Progenitor cell of endocrine pancreas (in vitro differentiated cells): ENCODE measurements at regions not wholly inside any gene's neighbourhood (a gene's known extent, or its start where the extent isn't known, plus 50 kb on each side); places are given as distances from the start of the nearest gene placed in this dataset.

ENCODE experiments used
- DNase-seq: peaks from one replicate; pipeline ENCODE4 v3.0.0; 2021; ENCODE audit warnings: low spot score; ENCODE audit not compliant: unreplicated experiment
- H3K27ac Mint-ChIP-seq: 2 replicates; pipeline ENCODE4 v1.8.0; 2021; ENCODE audit warnings: mild to moderate bottlenecking, moderate library complexity, mixed read lengths
- H3K27me3 Mint-ChIP-seq: 2 replicates; pipeline ENCODE4 v1.8.0; 2021; ENCODE audit warnings: mixed read lengths
- H3K36me3 Mint-ChIP-seq: 2 replicates; pipeline ENCODE4 v1.8.0; 2022; ENCODE audit warnings: mixed read lengths; ENCODE audit not compliant: insufficient read depth
- H3K4me1 Mint-ChIP-seq: 2 replicates; pipeline ENCODE4 v1.8.0; 2021; ENCODE audit warnings: low read depth, mixed read lengths
- H3K4me3 Mint-ChIP-seq: 2 replicates; pipeline ENCODE4 v1.8.0; 2021; ENCODE audit warnings: low read depth, mild to moderate bottlenecking, moderate library complexity, mixed read lengths
- H3K9me3 Mint-ChIP-seq: 2 replicates; pipeline ENCODE4 v1.8.0; 2021; ENCODE audit warnings: low read depth, mixed read lengths
- TF ChIP-seq, protein P1 (sequence below): fragments of 200-600 bp; sonication (generic); IDR thresholded peaks from one replicate; pipeline ENCODE4 v1.5.0; 2021; ENCODE audit warnings: antibody characterized with exemption, mild to moderate bottlenecking; ENCODE audit not compliant: unreplicated experiment

DNA sequence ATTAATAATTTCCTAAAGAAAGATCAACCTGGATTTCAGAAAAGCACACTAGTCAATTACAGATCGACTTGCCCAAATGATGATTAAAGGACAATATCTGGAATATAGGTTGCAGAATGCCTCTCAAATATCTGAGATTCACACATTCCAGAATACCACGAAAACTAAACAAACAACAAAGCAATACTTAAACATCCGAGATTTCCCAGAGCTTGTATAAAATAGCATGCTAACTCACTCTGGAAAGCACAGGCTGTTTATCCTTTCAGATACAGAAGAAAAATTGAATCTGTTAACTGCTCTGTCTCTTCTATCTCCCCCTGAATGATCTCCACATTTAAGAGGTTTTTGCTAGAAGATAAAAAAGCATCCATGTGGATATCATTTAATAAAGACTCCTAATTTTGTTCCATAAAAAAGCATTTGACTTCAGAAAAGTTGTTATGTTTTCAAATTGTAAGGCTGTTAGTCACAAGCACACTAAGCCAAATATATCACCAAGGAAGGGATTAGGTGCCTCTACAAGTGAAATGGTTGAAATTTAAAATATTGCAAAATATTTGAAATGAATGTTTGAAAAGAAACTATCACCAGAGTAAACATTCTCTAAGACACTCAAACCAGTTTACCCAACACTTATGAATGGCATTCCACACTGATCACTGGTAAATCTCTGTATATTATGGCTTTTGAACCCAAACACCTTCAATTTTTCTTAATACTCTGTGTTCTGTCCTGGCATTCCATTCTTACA is 865.1 kb upstream of the ADAMTS5 start:
- Mint-ChIP-seq H3K4me3 (no peak overlapping the region), H3K27ac (no peak overlapping the region), H3K9me3 (peaks cover 3% of the 10 kb centered on the region), H3K27me3 (no peaks in the 10 kb centered on the region), H3K4me1 (no peaks in the 10 kb centered on the region), H3K36me3 (no peaks in the 10 kb centered on the region)
- TF ChIP-seq, protein P1, sequence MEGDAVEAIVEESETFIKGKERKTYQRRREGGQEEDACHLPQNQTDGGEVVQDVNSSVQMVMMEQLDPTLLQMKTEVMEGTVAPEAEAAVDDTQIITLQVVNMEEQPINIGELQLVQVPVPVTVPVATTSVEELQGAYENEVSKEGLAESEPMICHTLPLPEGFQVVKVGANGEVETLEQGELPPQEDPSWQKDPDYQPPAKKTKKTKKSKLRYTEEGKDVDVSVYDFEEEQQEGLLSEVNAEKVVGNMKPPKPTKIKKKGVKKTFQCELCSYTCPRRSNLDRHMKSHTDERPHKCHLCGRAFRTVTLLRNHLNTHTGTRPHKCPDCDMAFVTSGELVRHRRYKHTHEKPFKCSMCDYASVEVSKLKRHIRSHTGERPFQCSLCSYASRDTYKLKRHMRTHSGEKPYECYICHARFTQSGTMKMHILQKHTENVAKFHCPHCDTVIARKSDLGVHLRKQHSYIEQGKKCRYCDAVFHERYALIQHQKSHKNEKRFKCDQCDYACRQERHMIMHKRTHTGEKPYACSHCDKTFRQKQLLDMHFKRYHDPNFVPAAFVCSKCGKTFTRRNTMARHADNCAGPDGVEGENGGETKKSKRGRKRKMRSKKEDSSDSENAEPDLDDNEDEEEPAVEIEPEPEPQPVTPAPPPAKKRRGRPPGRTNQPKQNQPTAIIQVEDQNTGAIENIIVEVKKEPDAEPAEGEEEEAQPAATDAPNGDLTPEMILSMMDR, result no peak
- DNase-seq, result no peak

DNA sequence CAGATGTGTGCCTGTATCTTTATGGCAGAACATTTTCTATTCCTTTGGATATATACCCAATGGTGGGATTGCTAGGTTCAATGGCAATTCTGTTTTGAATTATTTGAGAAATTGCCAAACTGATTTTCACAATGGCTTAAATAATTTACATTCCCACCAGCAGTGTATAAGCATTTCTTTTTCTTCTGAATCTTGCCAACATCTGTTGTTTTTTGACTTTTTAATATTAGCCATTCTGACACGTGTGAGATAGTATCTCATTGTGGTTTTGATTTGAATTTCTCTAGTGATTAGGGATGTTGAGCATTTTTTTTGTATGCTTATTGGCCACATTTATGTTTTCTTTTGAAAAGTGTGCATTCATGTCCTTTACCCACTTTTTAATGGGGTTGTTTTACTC is 864.3 kb upstream of the ADAMTS5 start:
- no peak overlapping the region for H3K4me3 Mint-ChIP-seq
- no peaks in the 10 kb centered on the region for H3K4me1 Mint-ChIP-seq

DNA sequence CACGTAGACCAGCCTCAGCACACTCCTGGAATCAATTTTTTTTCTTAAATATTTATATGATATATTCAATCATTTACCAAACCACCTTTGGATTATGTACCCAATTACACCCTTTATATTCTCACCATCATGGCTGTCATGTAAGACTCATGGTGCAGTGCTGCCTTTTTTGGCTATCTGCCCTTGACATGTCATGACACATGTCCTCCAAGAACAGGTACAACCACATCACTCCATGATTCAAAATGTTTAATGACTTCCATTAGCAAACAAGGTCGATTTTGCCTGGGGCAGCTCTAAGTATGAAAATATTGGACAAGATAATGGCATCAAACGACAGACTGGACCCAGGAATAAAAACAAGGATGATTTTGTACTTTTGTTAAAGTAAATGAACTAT is 861.1 kb upstream of the ADAMTS5 start:
- Mint-ChIP-seq H3K36me3 (no peaks in the 10 kb centered on the region), H3K4me1 (no peaks in the 10 kb centered on the region), H3K27ac (no peak overlapping the region), H3K4me3 (no peak overlapping the region), H3K27me3 (no peaks in the 10 kb centered on the region), H3K9me3 (peaks cover 3% of the 10 kb centered on the region)
- no peak for DNase-seq
- TF ChIP-seq, protein P1, result no peak

More for the DNA sequence above, 864.3 kb upstream of the ADAMTS5 start:
- TF ChIP-seq, protein P1, result no peak
- Mint-ChIP-seq H3K27ac (no peak overlapping the region), H3K9me3 (peaks cover 3% of the 10 kb centered on the region), H3K27me3 (no peaks in the 10 kb centered on the region), H3K36me3 (no peaks in the 10 kb centered on the region)
- no peak for DNase-seq

DNA sequence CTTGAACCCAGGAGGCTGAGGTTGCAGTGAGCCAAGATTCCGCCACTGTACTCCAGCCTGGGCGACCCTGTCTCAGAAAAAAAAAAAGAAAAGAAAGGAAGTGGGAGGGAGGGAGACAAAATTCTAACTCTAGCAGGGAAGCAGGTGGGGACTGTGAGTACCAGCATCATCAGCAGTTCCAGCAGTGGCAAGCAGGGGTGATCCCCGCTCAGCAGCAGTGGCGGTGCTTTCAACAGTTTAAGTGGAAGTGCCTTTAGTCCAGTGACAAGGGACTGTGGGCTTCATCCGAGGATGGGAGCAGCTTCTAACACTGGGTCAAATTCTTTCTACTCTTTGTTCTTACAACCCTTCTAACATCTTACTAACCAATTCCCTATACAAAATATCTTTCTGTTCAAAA is 858.1 kb upstream of the ADAMTS5 start:
- no peaks in the 10 kb centered on the region for H3K36me3 Mint-ChIP-seq
- H3K4me1 Mint-ChIP-seq, result no peaks in the 10 kb centered on the region
- DNase-seq, result no peak
- H3K9me3 Mint-ChIP-seq, result peaks cover 3% of the 10 kb centered on the region
- H3K27ac Mint-ChIP-seq, result no peak overlapping the region
- H3K4me3 Mint-ChIP-seq, result no peak overlapping the region
- no peaks in the 10 kb centered on the region for H3K27me3 Mint-ChIP-seq
- TF ChIP-seq, protein P1, result no peak

DNA sequence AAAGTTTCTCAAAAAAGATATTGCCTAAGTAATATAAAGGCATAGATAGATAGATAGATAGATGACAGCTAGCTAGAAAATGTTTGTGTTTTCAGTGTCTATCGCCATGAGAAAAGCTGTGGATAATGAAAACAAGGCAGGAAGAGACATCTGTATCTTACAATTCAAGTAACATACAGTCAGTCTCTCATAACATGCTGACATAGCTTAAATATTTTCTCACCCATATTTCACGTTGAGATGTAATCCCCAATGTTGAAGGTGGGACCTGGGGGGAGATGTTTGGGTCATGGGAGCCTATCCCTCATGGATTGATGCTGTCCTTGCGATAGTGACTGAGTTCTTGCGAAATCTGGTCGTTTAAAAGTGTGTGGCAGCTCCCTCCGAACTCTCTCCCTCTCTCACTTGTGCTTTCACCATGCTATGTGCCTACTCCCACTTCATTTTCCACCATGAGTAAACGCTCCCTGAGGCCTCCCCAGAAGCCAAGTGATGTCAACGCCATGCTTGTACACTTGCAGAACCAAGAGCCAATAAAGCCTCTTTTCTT is 856.8 kb upstream of the ADAMTS5 start:
- Mint-ChIP-seq H3K4me1 (no peaks in the 10 kb centered on the region), H3K27ac (no peak overlapping the region), H3K27me3 (no peaks in the 10 kb centered on the region), H3K9me3 (no peaks in the 10 kb centered on the region), H3K36me3 (no peaks in the 10 kb centered on the region), H3K4me3 (no peak overlapping the region)
- DNase-seq, result no peak
- TF ChIP-seq, protein P1, result no peak
